IMR-90 (cell line): ENCODE measurements at regions not wholly inside any gene's neighbourhood (a gene's known extent, or its start where the extent isn't known, plus 50 kb on each side); places are given as distances from the start of the nearest gene placed in this dataset.

Source experiments
- ATAC-seq: fragments of 200-7000 bp; cut with Tn5 transposase; 2 replicates; pipeline ENCODE4 v1.9.1; 2020; ENCODE audit warnings: low read depth, mild to moderate bottlenecking, moderate library complexity
- BruUV-seq: library from RNA; stranded (reverse); fragments of 400-500 nt; replicated peaks from 2 replicates; lab custom pipeline; 2021; lab: Mats Ljungman, UMichigan
- CTCF ChIA-PET: fragments of 300-600 bp; formaldehyde crosslinking; extraction: SDS; loops from one replicate; lab custom pipeline; 2021; ENCODE audit warnings: antibody characterized with exemption; lab: Yijun Ruan, JAX
- POLR2A ChIA-PET: fragments of 300-600 bp; sonication (Branson Sonifier 250); formaldehyde crosslinking; loops from one replicate; lab custom pipeline; 2022; ENCODE audit warnings: antibody characterized with exemption; ENCODE audit not compliant: unreplicated experiment; lab: Charles Lee
- DNase-seq: peaks from one replicate; pipeline ENCODE4 v3.0.0; 2013
- H2AFZ ChIP-seq: replicated peaks from 2 replicates; pipeline ENCODE3; 2013; ENCODE audit warnings: low read length, mild to moderate bottlenecking; ENCODE audit not compliant: poor library complexity
- H2AK5ac ChIP-seq: 2 replicates; pipeline ENCODE4 v1.6.1; 2013; ENCODE audit warnings: low read depth, low read length, inconsistent platforms
- H2AK9ac ChIP-seq: replicated peaks from 2 replicates; pipeline ENCODE3; 2013; ENCODE audit warnings: mild to moderate bottlenecking, low read depth, low read length, moderate library complexity; ENCODE audit not compliant: poor library complexity
- H2BK120ac ChIP-seq: 2 replicates; pipeline ENCODE4 v1.6.1; 2013; ENCODE audit warnings: low read depth, low read length, inconsistent platforms
- H2BK15ac ChIP-seq: 3 replicates; pipeline ENCODE4 v1.6.1; 2013; ENCODE audit warnings: low read depth, low read length, inconsistent platforms
- H2BK20ac ChIP-seq: 2 replicates; pipeline ENCODE4 v1.6.1; 2013; ENCODE audit warnings: low read depth, mild to moderate bottlenecking, inconsistent platforms, low read length, moderate library complexity
- H2BK5ac ChIP-seq: 2 replicates; pipeline ENCODE4 v1.6.1; 2013; ENCODE audit warnings: mild to moderate bottlenecking, low read depth, low read length, inconsistent platforms; ENCODE audit not compliant: poor library complexity, severe bottlenecking
- H3K14ac ChIP-seq: replicated peaks from 2 replicates; pipeline ENCODE4 v1.6.1; 2013; ENCODE audit warnings: low read depth, low read length, inconsistent platforms
- H3K18ac ChIP-seq: 2 replicates; pipeline ENCODE4 v1.6.1; 2013; ENCODE audit warnings: low read depth, low read length, control low read depth
- H3K23ac ChIP-seq: 2 replicates; pipeline ENCODE4 v1.6.1; 2013; ENCODE audit warnings: low read depth, low read length, inconsistent platforms
- H3K27ac ChIP-seq: 2 replicates; pipeline ENCODE4 v1.5.1; 2013; ENCODE audit warnings: mild to moderate bottlenecking, control low read depth, low read length; ENCODE audit not compliant: insufficient read depth
- H3K27me3 ChIP-seq: 2 replicates; pipeline ENCODE4 v1.6.1; 2013; ENCODE audit warnings: low read length; ENCODE audit not compliant: control insufficient read depth, insufficient read depth
- H3K36me3 ChIP-seq: 2 replicates; pipeline ENCODE4 v1.6.1; 2013; ENCODE audit warnings: low read length, mixed read lengths; ENCODE audit not compliant: control insufficient read depth, insufficient read depth
- H3K4ac ChIP-seq: 2 replicates; pipeline ENCODE4 v1.6.1; 2013; ENCODE audit warnings: low read depth, low read length, inconsistent platforms
- H3K4me1 ChIP-seq: 2 replicates; pipeline ENCODE4 v1.6.1; 2013; ENCODE audit warnings: low read length, mixed read lengths; ENCODE audit not compliant: control insufficient read depth, insufficient read depth
- H3K4me2 ChIP-seq: 2 replicates; pipeline ENCODE4 v1.6.1; 2013; ENCODE audit warnings: low read depth, mild to moderate bottlenecking, control low read depth, low read length, moderate library complexity
- H3K4me3 ChIP-seq: 2 replicates; pipeline ENCODE4 v1.5.1; 2013; ENCODE audit warnings: low read depth, mild to moderate bottlenecking, control low read depth, low read length, moderate library complexity; ENCODE audit not compliant: insufficient read depth
- H3K56ac ChIP-seq: 2 replicates; pipeline ENCODE4 v1.6.1; 2013; ENCODE audit warnings: low read length, inconsistent platforms; ENCODE audit not compliant: insufficient read depth; ENCODE audit errors: extremely low read depth
- H3K79me1 ChIP-seq, 2 experiments: 2 replicates each; pipeline ENCODE4 v1.6.1; 2013; ENCODE audit warnings: low read length in 2 of 2, inconsistent platforms in 1 of 2, low read depth in 1 of 2
- H3K9ac ChIP-seq: 2 replicates; pipeline ENCODE4 v1.6.1; 2013; ENCODE audit warnings: low read depth, low read length, control low read depth
- H3K9me1 ChIP-seq: 2 replicates; pipeline ENCODE4 v1.6.1; 2013; ENCODE audit warnings: low read length, inconsistent platforms; ENCODE audit not compliant: insufficient read depth
- H3K9me3 ChIP-seq: 2 replicates; pipeline ENCODE4 v1.6.1; 2013; ENCODE audit warnings: low read length; ENCODE audit not compliant: control insufficient read depth, insufficient read depth
- H4K20me1 ChIP-seq: 2 replicates; pipeline ENCODE4 v1.6.1; 2013; ENCODE audit warnings: low read length, inconsistent platforms; ENCODE audit not compliant: insufficient read depth
- H4K5ac ChIP-seq: 2 replicates; pipeline ENCODE4 v1.6.1; 2013; ENCODE audit warnings: mild to moderate bottlenecking, low read depth, low read length, control low read depth
- H4K8ac ChIP-seq, 2 experiments: 2 replicates each; pipeline ENCODE4 v1.6.1; 2013; ENCODE audit warnings: low read depth in 2 of 2, low read length in 2 of 2, control low read depth in 1 of 2, inconsistent platforms in 1 of 2
- H4K91ac ChIP-seq: 2 replicates; pipeline ENCODE4 v1.6.1; 2013; ENCODE audit warnings: low read depth, low read length, inconsistent platforms; ENCODE audit not compliant: insufficient read depth
- BHLHE40 ChIP-seq: fragments of 150-350 bp; IDR thresholded peaks from 2 replicates; pipeline ENCODE4 v1.6.1; 2016; ENCODE audit warnings: mild to moderate bottlenecking, low read depth, low read length
- CEBPB ChIP-seq: IDR thresholded peaks from 2 replicates; pipeline ENCODE4 v1.6.1; 2012; ENCODE audit warnings: low read depth, low read length, improper control_type of control experiment
- CHD1 ChIP-seq: IDR thresholded peaks from 2 replicates; pipeline ENCODE4 v1.6.1; 2012; ENCODE audit warnings: low read depth, low read length, improper control_type of control experiment
- CTCF ChIP-seq: conservative IDR thresholded peaks from 2 replicates; pipeline ENCODE4 v1.5.1; 2012; ENCODE audit warnings: mild to moderate bottlenecking, low read depth, low read length, improper control_type of control experiment
- FOS ChIP-seq: fragments of 150-350 bp; IDR thresholded peaks from 2 replicates; pipeline ENCODE4 v1.6.1; 2016; ENCODE audit warnings: low read depth, low read length
- MAFK ChIP-seq: IDR thresholded peaks from 2 replicates; pipeline ENCODE4 v1.6.1; 2012; ENCODE audit warnings: low read depth, low read length, improper control_type of control experiment
- MXI1 ChIP-seq: IDR thresholded peaks from 2 replicates; pipeline ENCODE4 v1.6.1; 2012; ENCODE audit warnings: low read depth, mild to moderate bottlenecking, low read length, moderate library complexity, borderline replicate concordance
- NFE2L2 ChIP-seq: fragments of 150-350 bp; IDR thresholded peaks from 2 replicates; pipeline ENCODE4 v1.6.1; 2016; ENCODE audit warnings: low read depth, mild to moderate bottlenecking, low read length
- POLR2A ChIP-seq: IDR thresholded peaks from 2 replicates; pipeline ENCODE4 v1.6.1; 2012; ENCODE audit warnings: mild to moderate bottlenecking, low read depth, low read length
- RAD21 ChIP-seq: IDR thresholded peaks from 2 replicates; pipeline ENCODE4 v1.6.1; 2012; ENCODE audit warnings: low read length, improper control_type of control experiment
- RCOR1 ChIP-seq: IDR thresholded peaks from 2 replicates; pipeline ENCODE4 v1.6.1; 2012; ENCODE audit warnings: mild to moderate bottlenecking, low read length, improper control_type of control experiment; ENCODE audit not compliant: insufficient replicate concordance
- RFX5 ChIP-seq: IDR thresholded peaks from 2 replicates; pipeline ENCODE4 v1.8.0; 2012; ENCODE audit warnings: low read depth, mild to moderate bottlenecking, low read length, moderate library complexity
- SMC3 ChIP-seq: fragments of 150-350 bp; IDR thresholded peaks from 2 replicates; pipeline ENCODE4 v1.6.1; 2016; ENCODE audit warnings: low read depth, mild to moderate bottlenecking, antibody characterized with exemption, low read length, moderate library complexity
- WGBS, 2 experiments: methylation state at CpG; one replicate each; pipeline versions ENCODE4 v1.1.5 to v1.1.7; 2013; ENCODE audit warnings: missing lambda C conversion rate in 2 of 2; ENCODE audit not compliant: insufficient read length in 1 of 2; ENCODE audit errors: extremely low coverage in 2 of 2; 5-methylcytosine and 5-hydroxymethylcytosine counted together
- dilution Hi-C: fragments of 300-500 bp; cut with HindIII; formaldehyde crosslinking; loops from one replicate; pipeline ENCODE4 v1.14.3; 2018; ENCODE audit warnings: low sequenced_read_pairs; ENCODE audit not compliant: unreplicated experiment
- in situ Hi-C: fragments of 300-500 bp; cut with MboI; formaldehyde crosslinking; loops from 3 replicates; pipeline ENCODE4 v1.14.3; 2019; ENCODE audit warnings: low sequenced_read_pairs, inconsistent platforms, mixed read lengths
- intact Hi-C: fragments of 100-400 bp; cut with micrococcal nuclease; formaldehyde crosslinking; loops from 2 replicates; pipeline ENCODE4 v1.10.0; 2022
- TF ChIP-seq, protein P1 (sequence below): fragments of 150-350 bp; IDR thresholded peaks from 2 replicates; pipeline ENCODE4 v1.6.1; 2017; ENCODE audit warnings: mild to moderate bottlenecking, antibody characterized with exemption, low read length, low read depth
- TF ChIP-seq, protein P2 (sequence below): fragments of 150-350 bp; IDR thresholded peaks from 2 replicates; pipeline ENCODE4 v1.6.1; 2016; ENCODE audit warnings: low read depth, mild to moderate bottlenecking, low read length, moderate library complexity, borderline replicate concordance

DNA sequence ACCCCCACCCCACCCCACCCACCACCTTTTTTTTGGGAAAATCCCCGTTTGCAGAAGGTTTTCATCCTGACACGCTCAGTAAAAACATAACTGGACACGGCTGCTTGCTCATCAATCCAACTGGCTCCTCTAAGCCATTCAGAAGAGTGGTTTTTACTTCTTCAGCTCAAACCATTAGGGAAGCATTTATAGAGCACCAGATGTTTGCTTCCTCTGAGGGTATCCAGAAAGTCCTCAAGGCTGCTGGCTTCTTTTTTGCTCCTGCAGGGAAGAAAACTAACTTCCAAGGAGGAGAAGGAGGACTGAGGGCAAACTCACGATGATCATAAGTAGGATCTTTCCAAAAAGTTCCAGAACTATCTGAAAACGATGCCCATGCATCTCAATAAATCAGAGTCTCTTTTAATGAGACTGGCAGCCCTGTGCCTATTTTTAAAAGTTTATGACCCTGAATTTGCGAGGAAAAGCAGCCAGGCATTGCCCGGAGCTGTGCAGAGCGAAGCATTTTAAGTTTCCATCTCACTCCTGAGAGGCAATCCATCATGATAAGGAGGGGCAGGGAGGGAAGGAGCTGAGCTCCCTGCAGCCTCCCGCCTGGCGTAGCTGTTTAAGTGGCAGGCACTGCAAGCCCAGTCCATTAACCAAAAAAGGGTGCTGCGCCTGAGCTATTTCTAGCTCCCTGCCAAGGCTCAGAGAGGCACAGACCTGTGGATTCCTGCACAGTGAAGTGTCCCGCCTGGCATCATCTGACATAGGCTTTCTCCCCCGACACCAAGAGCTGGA lies 146.3 kb upstream of the FOXF1 start:
- WGBS, 2 experiments = 60% methylated on average over 6 of the region's 13 CpGs; no CpG with 5 or more reads in 1 of the 2 experiments
- H3K27ac ChIP-seq = peak overlapping the region; percentile 72
- no peaks in the 10 kb centered on the region for H3K36me3 ChIP-seq
- no peaks in the 10 kb centered on the region for H3K9me3 ChIP-seq
- H2AFZ ChIP-seq = peak overlapping the region; percentile 71
- intact Hi-C loops (loop anchor here (1.0 to 10.0 kb wide), 4 partner anchors 23 to 289 kb away; no protein-coding TSS in a partner anchor), in situ Hi-C loops (no loop called here), dilution Hi-C loops (no loop called here)
- H3K4ac ChIP-seq = peak overlapping the region; percentile 94
- peak overlapping the region; percentile 98 for H2BK20ac ChIP-seq
- ChIA-PET CTCF (interaction anchor here (1.3 kb wide), 1 partner anchor 15 kb away, joined by 3 read pairs; no protein-coding TSS in a partner anchor), POLR2A (no interaction called here)
- peak overlapping the region; percentile 90 for H3K18ac ChIP-seq
- ATAC-seq (no peak), DNase-seq (no peak)
- no peaks in the 10 kb centered on the region for H4K20me1 ChIP-seq
- H3K14ac ChIP-seq = peak overlapping the region; percentile 90
- H3K79me1 ChIP-seq = peaks cover 0 to 25% of the 10 kb centered on the region in 2 experiments; a peak in 2 of 4 replicates
- peaks cover 23% of the 10 kb centered on the region for H3K9me1 ChIP-seq
- H4K91ac ChIP-seq = peak overlapping the region; percentile 83
- peak overlapping the region; percentile 46 for H2AK9ac ChIP-seq
- H4K8ac ChIP-seq = peak overlapping the region; percentile 11 to 80
- no peak overlapping the region for H3K9ac ChIP-seq
- no peak overlapping the region for H3K4me3 ChIP-seq
- H2BK15ac ChIP-seq = peak overlapping the region; percentile 97
- H3K56ac ChIP-seq = peak overlapping the region; percentile 62; the same call in 1 of the 2 replicates
- peaks cover 31% of the 10 kb centered on the region for H3K4me1 ChIP-seq
- peak overlapping the region; percentile 81 for H4K5ac ChIP-seq
- H2BK120ac ChIP-seq = peak overlapping the region; percentile 96
- no peaks in the 10 kb centered on the region for H3K27me3 ChIP-seq
- no peak overlapping the region for H3K4me2 ChIP-seq
- peak overlapping the region; percentile 83 for H3K23ac ChIP-seq
- BruUV-seq = no TSS peak
- H2AK5ac ChIP-seq = peak overlapping the region; percentile 85
- H2BK5ac ChIP-seq = peak overlapping the region; percentile 87
- TF ChIP-seq CTCF = no peak
- no peak for TF ChIP-seq CEBPB
- TF ChIP-seq POLR2A = no peak
- no peak for TF ChIP-seq FOS
- TF ChIP-seq, protein P1, sequence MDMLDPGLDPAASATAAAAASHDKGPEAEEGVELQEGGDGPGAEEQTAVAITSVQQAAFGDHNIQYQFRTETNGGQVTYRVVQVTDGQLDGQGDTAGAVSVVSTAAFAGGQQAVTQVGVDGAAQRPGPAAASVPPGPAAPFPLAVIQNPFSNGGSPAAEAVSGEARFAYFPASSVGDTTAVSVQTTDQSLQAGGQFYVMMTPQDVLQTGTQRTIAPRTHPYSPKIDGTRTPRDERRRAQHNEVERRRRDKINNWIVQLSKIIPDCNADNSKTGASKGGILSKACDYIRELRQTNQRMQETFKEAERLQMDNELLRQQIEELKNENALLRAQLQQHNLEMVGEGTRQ = no peak
- no peak for TF ChIP-seq RCOR1
- no peak for TF ChIP-seq MAFK
- TF ChIP-seq BHLHE40 = no peak
- no peak for TF ChIP-seq MXI1
- TF ChIP-seq CHD1 = no peak
- TF ChIP-seq, protein P2, sequence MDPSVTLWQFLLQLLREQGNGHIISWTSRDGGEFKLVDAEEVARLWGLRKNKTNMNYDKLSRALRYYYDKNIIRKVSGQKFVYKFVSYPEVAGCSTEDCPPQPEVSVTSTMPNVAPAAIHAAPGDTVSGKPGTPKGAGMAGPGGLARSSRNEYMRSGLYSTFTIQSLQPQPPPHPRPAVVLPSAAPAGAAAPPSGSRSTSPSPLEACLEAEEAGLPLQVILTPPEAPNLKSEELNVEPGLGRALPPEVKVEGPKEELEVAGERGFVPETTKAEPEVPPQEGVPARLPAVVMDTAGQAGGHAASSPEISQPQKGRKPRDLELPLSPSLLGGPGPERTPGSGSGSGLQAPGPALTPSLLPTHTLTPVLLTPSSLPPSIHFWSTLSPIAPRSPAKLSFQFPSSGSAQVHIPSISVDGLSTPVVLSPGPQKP = no peak
- TF ChIP-seq SMC3 = no peak
- TF ChIP-seq RFX5 = no peak
- TF ChIP-seq RAD21 = no peak
- no peak for TF ChIP-seq NFE2L2
